A549 (cell line): ENCODE measurements at regions not wholly inside any gene's neighbourhood (a gene's known extent, or its start where the extent isn't known, plus 50 kb on each side); places are given as distances from the start of the nearest gene placed in this dataset.

Source experiments
- ATAC-seq, 2 experiments: fragments of 200-7000 bp in 1 of 2; fragments of >200 bp in 1 of 2; cut with Nextera tagmentation in 1 of 2; cut with Tn5 transposase in 1 of 2; 3 replicates each; pipeline versions ENCODE4 v1.8.0 to v1.9.1; 2018 to 2020; ENCODE audit warnings: mild to moderate bottlenecking in 1 of 2, moderate library complexity in 1 of 2
- CTCF ChIA-PET: fragments of 300-600 bp; sonication (Branson Sonifier 250); formaldehyde crosslinking; extraction: SDS; loops from one replicate; lab custom pipeline; 2021; ENCODE audit warnings: antibody characterized with exemption, inconsistent platforms; lab: Yijun Ruan, JAX
- POLR2A ChIA-PET: fragments of 350-600 bp; formaldehyde crosslinking; extraction: SDS; loops from one replicate; lab custom pipeline; 2021; ENCODE audit warnings: antibody characterized with exemption, inconsistent platforms; lab: Yijun Ruan, JAX
- DNase-seq, 2 experiments: peaks; one replicate each; pipeline versions ENCODE4 v3.0.0 to v3.0.0-alpha.2; 2011 to 2016; ENCODE audit warnings: low read depth in 1 of 2, low spot score in 1 of 2
- FAIRE-seq: peaks from 2 replicates; lab custom pipeline; 2011; peaks lifted over from hg19 to GRCh38; lab: Jason Lieb, UNC
- H3K27ac ChIP-seq, 2 experiments: fragments of >200 bp; sonication (Bioruptor Twin); formaldehyde crosslinking; 3 replicates each; pipeline ENCODE4 v1.5.1; 2016 to 2017
- H3K4me1 ChIP-seq: fragments of >200 bp; sonication (Bioruptor Twin); formaldehyde crosslinking; 3 replicates; pipeline ENCODE4 v1.6.1; 2016
- H3K4me2 ChIP-seq: fragments of >200 bp; sonication (Bioruptor Twin); formaldehyde crosslinking; 3 replicates; pipeline ENCODE4 v1.6.1; 2016
- H3K4me3 ChIP-seq: fragments of >200 bp; sonication (Bioruptor Twin); formaldehyde crosslinking; 3 replicates; pipeline ENCODE4 v1.5.1; 2016
- H3K9me3 ChIP-seq: fragments of >200 bp; sonication (Bioruptor Twin); formaldehyde crosslinking; 3 replicates; pipeline ENCODE4 v1.6.1; 2016
- BHLHE40 ChIP-seq: IDR thresholded peaks from 2 replicates; pipeline ENCODE4 v1.6.1; 2012; ENCODE audit warnings: low read depth, low read length, inconsistent platforms
- CHD2 ChIP-seq: fragments of 150-350 bp; IDR thresholded peaks from 2 replicates; pipeline ENCODE4 v1.6.1; 2014; ENCODE audit warnings: low read length; ENCODE audit not compliant: partially characterized antibody
- CHD4 ChIP-seq: fragments of 200-600 bp; sonication (generic); IDR thresholded peaks from 2 replicates; pipeline ENCODE4 v1.6.1; 2016; ENCODE audit warnings: antibody characterized with exemption, mild to moderate bottlenecking, borderline replicate concordance
- EHMT2 ChIP-seq: fragments of 200-600 bp; sonication (generic); IDR thresholded peaks from 2 replicates; pipeline ENCODE4 v1.6.1; 2016; ENCODE audit warnings: antibody characterized with exemption, low read depth, mild to moderate bottlenecking, moderate library complexity
- ELK1 ChIP-seq: fragments of 150-350 bp; IDR thresholded peaks from 2 replicates; pipeline ENCODE4 v1.6.1; 2014; ENCODE audit warnings: low read depth, mild to moderate bottlenecking, low read length
- EP300 ChIP-seq, 2 experiments: fragments of >200 bp; sonication (Bioruptor Twin); formaldehyde crosslinking; IDR thresholded peaks; 2 replicates in 1 of 2; 3 replicates in 1 of 2; pipeline ENCODE4 v1.6.1; 2016 to 2017
- ESRRA ChIP-seq: fragments of 150-350 bp; IDR thresholded peaks from 2 replicates; pipeline ENCODE4 v1.6.1; 2014; ENCODE audit warnings: mild to moderate bottlenecking, low read length, borderline replicate concordance
- FOSB ChIP-seq: fragments of 250-450 bp; sonication (Bioruptor Pico); IDR thresholded peaks from 2 replicates; pipeline ENCODE4 v1.5.0; 2020; ENCODE audit warnings: mild to moderate bottlenecking, moderate library complexity
- FOSL2 ChIP-seq, 2 experiments: fragments of 450-650 bp in 1 of 2; fragments of >200 bp in 1 of 2; sonication (Bioruptor Twin) in 1 of 2; formaldehyde crosslinking; IDR thresholded peaks; 2 replicates each; pipeline versions ENCODE4 v1.5.0 to v1.6.1; 2016 to 2020; ENCODE audit warnings: mild to moderate bottlenecking in 1 of 2, moderate library complexity in 1 of 2
- FOXS1 ChIP-seq: fragments of 250-450 bp; sonication (Bioruptor Pico); IDR thresholded peaks from 2 replicates; pipeline ENCODE4 v1.5.0; 2020; ENCODE audit warnings: mild to moderate bottlenecking, moderate library complexity
- HDAC2 ChIP-seq: fragments of 200-600 bp; sonication (generic); IDR thresholded peaks from 2 replicates; pipeline ENCODE4 v1.6.1; 2016
- HES2 ChIP-seq: fragments of >200 bp; sonication (Bioruptor Twin); formaldehyde crosslinking; IDR thresholded peaks from 2 replicates; pipeline ENCODE4 v1.6.1; 2016
- HMGXB4 ChIP-seq: fragments of 250-450 bp; sonication (Bioruptor Pico); IDR thresholded peaks from 2 replicates; pipeline ENCODE4 v1.5.0; 2021; ENCODE audit warnings: mild to moderate bottlenecking, moderate library complexity, borderline replicate concordance
- HOXB13 ChIP-seq: fragments of 250-450 bp; sonication (Bioruptor Pico); IDR thresholded peaks from 2 replicates; pipeline ENCODE4 v1.5.0; 2020; ENCODE audit warnings: low read depth, mild to moderate bottlenecking, moderate library complexity
- HOXB5 ChIP-seq: fragments of 250-450 bp; sonication (Bioruptor Pico); IDR thresholded peaks from 2 replicates; pipeline ENCODE4 v1.5.0; 2020; ENCODE audit warnings: mild to moderate bottlenecking, moderate library complexity
- JUNB ChIP-seq: fragments of >200 bp; sonication (Bioruptor Twin); formaldehyde crosslinking; IDR thresholded peaks from 2 replicates; pipeline ENCODE4 v1.6.1; 2016
- KDM1A ChIP-seq: fragments of 200-600 bp; sonication (generic); IDR thresholded peaks from 2 replicates; pipeline ENCODE4 v1.6.1; 2016; ENCODE audit warnings: low read depth, mild to moderate bottlenecking
- KDM5A ChIP-seq: fragments of 200-600 bp; sonication (generic); IDR thresholded peaks from 2 replicates; pipeline ENCODE4 v1.6.1; 2016; ENCODE audit warnings: antibody characterized with exemption, mild to moderate bottlenecking
- MAFK ChIP-seq: fragments of 450-650 bp; IDR thresholded peaks from 2 replicates; pipeline ENCODE4 v1.6.1; 2014; ENCODE audit not compliant: partially characterized antibody
- MAZ ChIP-seq: fragments of 150-350 bp; IDR thresholded peaks from 2 replicates; pipeline ENCODE4 v1.6.1; 2014; ENCODE audit warnings: antibody characterized with exemption, low read depth, low read length, borderline replicate concordance
- NFE2L2 ChIP-seq: fragments of 150-350 bp; conservative IDR thresholded peaks from 2 replicates; pipeline ENCODE4 v1.6.1; 2014; ENCODE audit warnings: low read length
- NPAS2 ChIP-seq: fragments of 250-450 bp; sonication (Bioruptor Pico); IDR thresholded peaks from 2 replicates; pipeline ENCODE4 v1.8.0; 2022; ENCODE audit warnings: mild to moderate bottlenecking, moderate library complexity, borderline replicate concordance
- NR3C1 ChIP-seq: fragments of >200 bp; sonication (Bioruptor Twin); formaldehyde crosslinking; IDR thresholded peaks from 3 replicates; pipeline ENCODE4 v1.6.1; 2017
- RAD21 ChIP-seq, 2 experiments: fragments of >200 bp in 1 of 2; sonication (Bioruptor Twin) in 1 of 2; formaldehyde crosslinking in 1 of 2; IDR thresholded peaks in 1 of 2; conservative IDR thresholded peaks in 1 of 2; 2 replicates in 1 of 2; 3 replicates in 1 of 2; pipeline ENCODE4 v1.6.1; 2012 to 2018; ENCODE audit warnings: inconsistent platforms in 1 of 2
- RFX5 ChIP-seq: fragments of 450-650 bp; IDR thresholded peaks from 2 replicates; pipeline ENCODE4 v1.7.1; 2014; ENCODE audit warnings: antibody characterized with exemption, mild to moderate bottlenecking, moderate library complexity
- RNF2 ChIP-seq: fragments of 200-600 bp; sonication (generic); IDR thresholded peaks from 2 replicates; pipeline ENCODE4 v1.6.1; 2016; ENCODE audit warnings: low read depth, mild to moderate bottlenecking, antibody characterized with exemption, moderate library complexity, borderline replicate concordance
- SMC3 ChIP-seq: fragments of >200 bp; sonication (Bioruptor Twin); formaldehyde crosslinking; IDR thresholded peaks from 3 replicates; pipeline ENCODE4 v1.6.1; 2018; ENCODE audit warnings: inconsistent platforms
- SREBF2 ChIP-seq: fragments of 450-650 bp; IDR thresholded peaks from 2 replicates; pipeline ENCODE4 v1.6.1; 2014; ENCODE audit warnings: mild to moderate bottlenecking, moderate library complexity
- TP53 ChIP-seq: fragments of 250-450 bp; sonication (Bioruptor Pico); IDR thresholded peaks from 2 replicates; pipeline ENCODE4 v1.5.0; 2021; ENCODE audit warnings: mild to moderate bottlenecking, moderate library complexity
- ZC3H11A ChIP-seq: fragments of 450-650 bp; IDR thresholded peaks from 2 replicates; pipeline ENCODE4 v1.6.1; 2014; ENCODE audit warnings: antibody characterized with exemption, mild to moderate bottlenecking
- ZNF302 ChIP-seq: fragments of 250-450 bp; sonication (Bioruptor Pico); IDR thresholded peaks from 2 replicates; pipeline ENCODE4 v1.9.0; 2021; ENCODE audit warnings: inconsistent platforms, mild to moderate bottlenecking, moderate library complexity
- ZSCAN20 ChIP-seq: fragments of 250-450 bp; sonication (Bioruptor Pico); IDR thresholded peaks from 2 replicates; pipeline ENCODE4 v1.8.0; 2022; ENCODE audit warnings: mild to moderate bottlenecking, moderate library complexity
- WGBS: methylation state at CpG from one replicate; pipeline ENCODE4 v1.1.6; 2017; ENCODE audit errors: missing lambda C conversion rate; 5-methylcytosine and 5-hydroxymethylcytosine counted together

- no peak for TF ChIP-seq ZSCAN20
- no peak for TF ChIP-seq FOXS1 (CRISPR knock-in tag)
- TF ChIP-seq HOXB13 (CRISPR knock-in tag): no peak
- no peak for TF ChIP-seq RAD21 (conservative IDR thresholded peaks at IDR 0.05 in 1 of 2, IDR thresholded peaks at IDR 0.05 in 1 of 2)
- no peak for TF ChIP-seq SMC3
- no peak for TF ChIP-seq BHLHE40
- no peak for TF ChIP-seq ZC3H11A
- TF ChIP-seq, all 56 proteins: peak for 0
Observed at GRCh38 chr13:84044805-84045204, 162.5 kb upstream of the SLITRK1 start (continued).

- DNase-seq (no peak), ATAC-seq (no peak), FAIRE-seq (no peak)
- Histone ChIP-seq H3K4me2 (no peak overlapping the region), H3K4me1 (no peaks in the 10 kb centered on the region), H3K9me3 (no peaks in the 10 kb centered on the region), H3K4me3 (no peak overlapping the region), H3K27ac (no peak overlapping the region)
- TF ChIP-seq HES2 (no peak), RNF2 (no peak), MAZ (no peak), BHLHE40 (no peak), SMC3 (no peak)
- ChIA-PET POLR2A (no interaction called here), CTCF (no interaction called here)
- WGBS: 0% methylated on average over 1 of the region's 1 CpG
Observed at GRCh38 chr13:84038001-84038400, 155.7 kb upstream of the SLITRK1 start.

GRCh38 chr13:84032116-84032515 lies 149.8 kb upstream of the SLITRK1 start:
- TF ChIP-seq JUNB (no peak), ZNF302 (CRISPR knock-in tag) (no peak), HMGXB4 (no peak)
- TF ChIP-seq, all 56 proteins: peak for 0
- FAIRE-seq: no peak
- Histone ChIP-seq H3K4me1 (no peaks in the 10 kb centered on the region), H3K9me3 (no peaks in the 10 kb centered on the region), H3K4me3 (no peak overlapping the region), H3K27ac (no peak overlapping the region), H3K4me2 (no peak overlapping the region)
- CTCF ChIA-PET: no interaction called here
- WGBS: 0% methylated on average over 1 of the region's 1 CpG
- no peak for DNase-seq
- ATAC-seq: no peak
- POLR2A ChIA-PET: no interaction called here

GRCh38 chr13:84031120-84031519 lies 148.8 kb upstream of the SLITRK1 start:
- no peak for DNase-seq
- POLR2A ChIA-PET: no interaction called here
- H3K4me2 ChIP-seq: no peak overlapping the region
- no peak for ATAC-seq
- no peak overlapping the region for H3K27ac ChIP-seq
- H3K4me3 ChIP-seq: no peak overlapping the region
- no peaks in the 10 kb centered on the region for H3K9me3 ChIP-seq
- TF ChIP-seq FOSB (no peak), ESRRA (no peak), EP300 (IDR thresholded peaks at IDR 0.05) (no peak), NPAS2 (CRISPR knock-in tag) (no peak), CHD2 (no peak), RFX5 (no peak), NFE2L2 (no peak), TP53 (no peak), ELK1 (no peak), EHMT2 (no peak), HOXB5 (no peak), MAFK (no peak), KDM5A (no peak), HDAC2 (no peak), NR3C1 (no peak), KDM1A (no peak), CHD4 (no peak), SREBF2 (no peak), RAD21 (conservative IDR thresholded peaks at IDR 0.05 in 1 of 2, IDR thresholded peaks at IDR 0.05 in 1 of 2) (no peak), FOSL2 (IDR thresholded peaks at IDR 0.05) (no peak), FOSL2 (CRISPR knock-in tag; IDR thresholded peaks at IDR 0.05) (no peak)
- CTCF ChIA-PET: no interaction called here
- 34% methylated on average over 4 of the region's 4 CpGs for WGBS
- no peaks in the 10 kb centered on the region for H3K4me1 ChIP-seq
- no peak for FAIRE-seq
